ENCODE measurements at regions not wholly inside any gene's neighbourhood (a gene's known extent, or its start where the extent isn't known, plus 50 kb on each side); places are given as distances from the start of the nearest gene placed in this dataset.

DNA sequence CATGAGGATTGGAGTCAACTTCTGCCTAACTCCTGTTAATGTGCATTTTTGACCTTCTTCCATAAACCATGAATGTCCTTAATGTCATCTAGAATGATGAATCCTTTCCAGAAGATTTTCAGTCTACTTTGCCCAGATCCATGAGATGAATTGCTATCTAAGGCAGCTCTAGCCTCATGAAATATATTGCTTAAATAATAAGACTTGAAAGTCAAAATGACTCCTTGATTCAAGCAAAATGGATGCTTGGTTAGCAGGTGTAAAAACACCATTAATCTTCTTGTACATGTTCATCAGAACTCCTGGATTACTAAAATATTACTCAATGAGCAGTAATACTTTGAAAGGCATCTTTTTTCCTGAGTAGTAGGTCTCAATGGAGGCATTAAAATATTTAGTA lies 238.5 kb upstream of the ZC3H12C start:
- H3F3A ChIP-seq (replicated peaks; ENCODE audit: insufficient read depth) = no peaks in the 10 kb centered on the region
- no peak overlapping the region for H3K9ac ChIP-seq
- POLR2A ChIA-PET = no interaction called here
- H3K4me2 ChIP-seq = no peak overlapping the region
- H3K9me3 ChIP-seq = no peaks in the 10 kb centered on the region
- CTCF ChIA-PET = interaction anchor here (0.9 to 2.2 kb wide), 4 partner anchors 11 to 1067 kb away, joined by 4 to 6 read pairs (median 5); no protein-coding TSS in a partner anchor
- H4K20me1 ChIP-seq (ENCODE audit: insufficient read depth) = no peaks in the 10 kb centered on the region
- no peak for TF ChIP-seq SIN3A (IDR thresholded peaks at IDR 0.05; ENCODE audit: borderline replicate concordance, low read depth, low read length)
- TF ChIP-seq, protein P1, sequence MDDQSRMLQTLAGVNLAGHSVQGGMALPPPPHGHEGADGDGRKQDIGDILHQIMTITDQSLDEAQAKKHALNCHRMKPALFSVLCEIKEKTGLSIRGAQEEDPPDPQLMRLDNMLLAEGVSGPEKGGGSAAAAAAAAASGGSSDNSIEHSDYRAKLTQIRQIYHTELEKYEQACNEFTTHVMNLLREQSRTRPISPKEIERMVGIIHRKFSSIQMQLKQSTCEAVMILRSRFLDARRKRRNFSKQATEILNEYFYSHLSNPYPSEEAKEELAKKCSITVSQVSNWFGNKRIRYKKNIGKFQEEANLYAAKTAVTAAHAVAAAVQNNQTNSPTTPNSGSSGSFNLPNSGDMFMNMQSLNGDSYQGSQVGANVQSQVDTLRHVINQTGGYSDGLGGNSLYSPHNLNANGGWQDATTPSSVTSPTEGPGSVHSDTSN (IDR thresholded peaks at IDR 0.05) = no peak
- TF ChIP-seq GABPA (IDR thresholded peaks at IDR 0.05; ENCODE audit: low read depth) = no peak
- no peak for TF ChIP-seq CHD2 (IDR thresholded peaks at IDR 0.05; ENCODE audit: low read length, partially characterized antibody)
- TF ChIP-seq EZH2phosphoT487 (IDR thresholded peaks at IDR 0.05; ENCODE audit: borderline replicate concordance, low read depth) = no peak
- TF ChIP-seq NRF1 (IDR thresholded peaks at IDR 0.05; ENCODE audit: low read depth, low read length) = no peak
- no peak for TF ChIP-seq MXI1 (IDR thresholded peaks at IDR 0.05; ENCODE audit: low read depth, low read length)
- no peak for TF ChIP-seq RFX5 (IDR thresholded peaks at IDR 0.05; ENCODE audit: low read length)
- no peak for TF ChIP-seq TAF1 (IDR thresholded peaks at IDR 0.05; ENCODE audit: borderline replicate concordance, low read depth, low read length)
- TF ChIP-seq RCOR1 (IDR thresholded peaks at IDR 0.05; ENCODE audit: low read length) = no peak
- TF ChIP-seq, protein P2, sequence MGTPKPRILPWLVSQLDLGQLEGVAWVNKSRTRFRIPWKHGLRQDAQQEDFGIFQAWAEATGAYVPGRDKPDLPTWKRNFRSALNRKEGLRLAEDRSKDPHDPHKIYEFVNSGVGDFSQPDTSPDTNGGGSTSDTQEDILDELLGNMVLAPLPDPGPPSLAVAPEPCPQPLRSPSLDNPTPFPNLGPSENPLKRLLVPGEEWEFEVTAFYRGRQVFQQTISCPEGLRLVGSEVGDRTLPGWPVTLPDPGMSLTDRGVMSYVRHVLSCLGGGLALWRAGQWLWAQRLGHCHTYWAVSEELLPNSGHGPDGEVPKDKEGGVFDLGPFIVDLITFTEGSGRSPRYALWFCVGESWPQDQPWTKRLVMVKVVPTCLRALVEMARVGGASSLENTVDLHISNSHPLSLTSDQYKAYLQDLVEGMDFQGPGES (IDR thresholded peaks at IDR 0.05; ENCODE audit: low read depth, low read length) = no peak
- no peak for TF ChIP-seq FOXM1 (IDR thresholded peaks at IDR 0.05; ENCODE audit: low read depth)
- TF ChIP-seq FOXJ3 (CRISPR knock-in tag; IDR thresholded peaks at IDR 0.05) = no peak
- no peak for TF ChIP-seq JUND (IDR thresholded peaks at IDR 0.05)
- no peak for TF ChIP-seq MEF2A (IDR thresholded peaks at IDR 0.05; ENCODE audit: borderline replicate concordance, low read depth)
- TF ChIP-seq, protein P3, sequence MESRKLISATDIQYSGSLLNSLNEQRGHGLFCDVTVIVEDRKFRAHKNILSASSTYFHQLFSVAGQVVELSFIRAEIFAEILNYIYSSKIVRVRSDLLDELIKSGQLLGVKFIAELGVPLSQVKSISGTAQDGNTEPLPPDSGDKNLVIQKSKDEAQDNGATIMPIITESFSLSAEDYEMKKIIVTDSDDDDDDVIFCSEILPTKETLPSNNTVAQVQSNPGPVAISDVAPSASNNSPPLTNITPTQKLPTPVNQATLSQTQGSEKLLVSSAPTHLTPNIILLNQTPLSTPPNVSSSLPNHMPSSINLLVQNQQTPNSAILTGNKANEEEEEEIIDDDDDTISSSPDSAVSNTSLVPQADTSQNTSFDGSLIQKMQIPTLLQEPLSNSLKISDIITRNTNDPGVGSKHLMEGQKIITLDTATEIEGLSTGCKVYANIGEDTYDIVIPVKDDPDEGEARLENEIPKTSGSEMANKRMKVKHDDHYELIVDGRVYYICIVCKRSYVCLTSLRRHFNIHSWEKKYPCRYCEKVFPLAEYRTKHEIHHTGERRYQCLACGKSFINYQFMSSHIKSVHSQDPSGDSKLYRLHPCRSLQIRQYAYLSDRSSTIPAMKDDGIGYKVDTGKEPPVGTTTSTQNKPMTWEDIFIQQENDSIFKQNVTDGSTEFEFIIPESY (IDR thresholded peaks at IDR 0.05; ENCODE audit: borderline replicate concordance, low read depth) = no peak
- no peaks in the 10 kb centered on the region for H3K79me2 ChIP-seq (ENCODE audit: insufficient read depth)
- no peak overlapping the region for H3K27ac ChIP-seq (ENCODE audit: low read depth in 2 of 2, low read length in 1 of 2)
- no peaks in the 10 kb centered on the region for H3K36me3 ChIP-seq (replicated peaks in 1 of 2; ENCODE audit: control insufficient read depth in 1 of 2, insufficient read depth in 2 of 2, low read length in 1 of 2)
- no peaks in the 10 kb centered on the region for H3K27me3 ChIP-seq (ENCODE audit: insufficient read depth)
- no peak overlapping the region for H2AFZ ChIP-seq (ENCODE audit: low read depth)
- H3K4me3 ChIP-seq (ENCODE audit: low read depth in 2 of 2, low read length in 1 of 2) = no peak overlapping the region
- H3K4me1 ChIP-seq (ENCODE audit: control insufficient read depth in 1 of 2, insufficient read depth in 2 of 2, low read depth in 1 of 2, low read length in 1 of 2) = peaks cover 0 to 2% of the 10 kb centered on the region in 2 experiments; a peak in 2 of 4 replicates
- no peaks in the 10 kb centered on the region for H3K9me2 ChIP-seq
- no peak for DNase-seq

All from SK-N-SH (cell line).